ENCODE measurements at regions not wholly inside any gene's neighbourhood (a gene's known extent, or its start where the extent isn't known, plus 50 kb on each side); places are given as distances from the start of the nearest gene placed in this dataset.
"Not testable (repeated sequence)": the region's sequence is repeated elsewhere in the genome, so short reads cannot be mapped to it uniquely, and the experiment has no call there.

- DNase-seq (ENCODE audit: extremely low spot score, insufficient read length, low read depth) (no peak), FAIRE-seq (no peak)
Measured at GRCh38 chr10:3346851-3347250, 174.3 kb upstream of the PITRM1 start.

GRCh38 chr10:3342771-3343170, 170.2 kb upstream of the PITRM1 start:
- DNase-seq (ENCODE audit: extremely low spot score, insufficient read length, low read depth) (no peak), FAIRE-seq (no peak)

GRCh38 chr10:3340127-3340730, 167.6 kb upstream of the PITRM1 start:
- FAIRE-seq = no peak
- no peak for DNase-seq (ENCODE audit: extremely low spot score, insufficient read length, low read depth)

GRCh38 chr10:3339531-3339950, 167.0 kb upstream of the PITRM1 start:
- no peak for FAIRE-seq

GRCh38 chr10:3339121-3339520, 166.5 kb upstream of the PITRM1 start:
- DNase-seq (ENCODE audit: extremely low spot score, insufficient read length, low read depth) (no peak), FAIRE-seq (no peak)

More at GRCh38 chr10:3339531-3339950, 167.0 kb upstream of the PITRM1 start:
- no peak for DNase-seq (ENCODE audit: extremely low spot score, insufficient read length, low read depth)

- no peak for FAIRE-seq
Measured at GRCh38 chr10:3337741-3338140, 165.2 kb upstream of the PITRM1 start.

GRCh38 chr10:3336673-3337293, 164.2 kb upstream of the PITRM1 start:
- DNase-seq (ENCODE audit: extremely low spot score, insufficient read length, low read depth) (no peak), FAIRE-seq (no peak)

More at GRCh38 chr10:3337741-3338140, 165.2 kb upstream of the PITRM1 start:
- no peak for DNase-seq (ENCODE audit: extremely low spot score, insufficient read length, low read depth)

- no peak for FAIRE-seq
Measured at GRCh38 chr10:3333426-3333825, 160.8 kb upstream of the PITRM1 start.

GRCh38 chr10:3331690-3332230, 159.2 kb upstream of the PITRM1 start:
- DNase-seq (ENCODE audit: extremely low spot score, insufficient read length, low read depth) (no peak), FAIRE-seq (no peak)

More at GRCh38 chr10:3333426-3333825, 160.8 kb upstream of the PITRM1 start:
- DNase-seq (ENCODE audit: extremely low spot score, insufficient read length, low read depth) = no peak

GRCh38 chr10:3331187-3331586, 158.6 kb upstream of the PITRM1 start:
- DNase-seq (ENCODE audit: extremely low spot score, insufficient read length, low read depth) = no peak
- FAIRE-seq = no peak

- no peak for FAIRE-seq
- no peak for DNase-seq (ENCODE audit: extremely low spot score, insufficient read length, low read depth)
Measured at GRCh38 chr10:3330663-3331062, 158.1 kb upstream of the PITRM1 start.

- FAIRE-seq (no peak), DNase-seq (ENCODE audit: extremely low spot score, insufficient read length, low read depth) (no peak)
Measured at GRCh38 chr10:3325954-3326750, 153.6 kb upstream of the PITRM1 start.

- FAIRE-seq = no peak
- DNase-seq (ENCODE audit: extremely low spot score, insufficient read length, low read depth) = no peak
Measured at GRCh38 chr10:3324612-3325038, 152.0 kb upstream of the PITRM1 start.

- DNase-seq (ENCODE audit: extremely low spot score, insufficient read length, low read depth) = no peak
- FAIRE-seq = no peak
Measured at GRCh38 chr10:3323865-3324498, 151.4 kb upstream of the PITRM1 start.

GRCh38 chr10:3321123-3321522, 148.5 kb upstream of the PITRM1 start:
- no peak for FAIRE-seq
- DNase-seq (ENCODE audit: extremely low spot score, insufficient read length, low read depth) = no peak

- no peak for FAIRE-seq
- DNase-seq (ENCODE audit: extremely low spot score, insufficient read length, low read depth) = no peak
Measured at GRCh38 chr10:3319811-3320226, 147.2 kb upstream of the PITRM1 start.

GRCh38 chr10:3318480-3318807, 145.9 kb upstream of the PITRM1 start:
- not testable (repeated sequence) for FAIRE-seq; DNase-seq (ENCODE audit: extremely low spot score, insufficient read length, low read depth)

- not testable (repeated sequence) for DNase-seq (ENCODE audit: extremely low spot score, insufficient read length, low read depth); FAIRE-seq
Measured at GRCh38 chr10:3317553-3318479, 145.2 kb upstream of the PITRM1 start.

GRCh38 chr10:3314445-3315085, 142.0 kb upstream of the PITRM1 start:
- FAIRE-seq; DNase-seq (ENCODE audit: extremely low spot score, insufficient read length, low read depth): not testable (repeated sequence)
